SIG-M5 (cell line): ENCODE measurements at regions not wholly inside any gene's neighbourhood (a gene's known extent, or its start where the extent isn't known, plus 50 kb on each side); places are given as distances from the start of the nearest gene placed in this dataset.

ENCODE experiments used
- DNase-seq: peaks from one replicate; lab custom pipeline; 2025; lab: John Stamatoyannopoulos, UW

- DNase-seq = no peak
These were observed 435.5 kb downstream of the SIPA1L2 start for GRCh38 chr1:232194424-232194823.

GRCh38 chr1:232193451-232193783 lies 436.5 kb downstream of the SIPA1L2 start:
- no peak for DNase-seq

DNA sequence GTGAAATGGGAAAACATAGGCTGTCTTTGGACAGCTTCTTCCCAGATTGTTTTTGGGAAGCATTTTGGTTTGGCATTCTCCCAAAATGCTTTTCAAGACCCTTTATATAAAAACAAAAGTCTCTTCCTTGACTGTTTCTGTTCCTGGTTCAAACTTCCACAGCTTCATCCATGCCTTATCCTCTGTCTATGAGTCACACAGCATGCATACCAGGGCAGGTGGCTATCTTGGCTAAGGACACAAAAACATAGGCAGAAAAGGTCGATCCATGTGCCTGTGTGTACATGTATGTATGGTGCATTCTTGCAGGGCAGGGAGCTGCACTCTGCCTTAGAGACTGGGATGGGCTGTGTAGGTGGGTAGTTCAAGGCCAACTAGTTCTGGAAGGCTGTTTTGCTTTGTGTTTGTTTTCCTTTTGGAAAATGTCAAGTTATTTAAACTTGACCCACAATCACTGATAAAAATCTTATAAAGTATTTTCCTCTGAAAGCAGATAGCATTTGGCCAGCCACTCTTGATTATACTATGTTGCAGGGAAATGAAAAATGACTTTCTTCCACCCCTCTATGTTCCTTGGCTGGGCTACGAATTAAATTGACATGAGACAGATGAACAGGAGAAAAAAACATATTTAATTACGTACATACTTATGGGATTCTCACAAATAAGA lies 437.0 kb downstream of the SIPA1L2 start:
- no peak for DNase-seq

DNA sequence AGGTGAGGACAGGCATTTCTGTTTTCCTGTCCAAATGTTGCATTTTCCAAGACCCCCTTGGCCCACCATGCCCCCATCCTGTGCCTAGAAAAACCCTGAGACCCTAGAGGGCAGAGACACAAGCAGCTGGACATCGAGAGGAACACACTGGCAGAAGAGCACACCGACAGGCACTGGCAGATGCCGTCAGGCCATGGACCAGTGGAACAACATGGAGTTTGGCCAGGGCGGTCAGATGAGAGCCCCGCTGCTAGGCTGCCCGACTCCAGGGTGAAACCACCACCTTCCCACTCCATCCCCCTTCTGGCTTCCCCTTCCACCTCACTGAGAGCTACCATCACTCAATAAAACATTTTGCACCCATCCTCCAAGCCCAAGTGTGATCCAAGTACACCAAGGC lies 438.4 kb downstream of the SIPA1L2 start:
- DNase-seq = no peak

DNA sequence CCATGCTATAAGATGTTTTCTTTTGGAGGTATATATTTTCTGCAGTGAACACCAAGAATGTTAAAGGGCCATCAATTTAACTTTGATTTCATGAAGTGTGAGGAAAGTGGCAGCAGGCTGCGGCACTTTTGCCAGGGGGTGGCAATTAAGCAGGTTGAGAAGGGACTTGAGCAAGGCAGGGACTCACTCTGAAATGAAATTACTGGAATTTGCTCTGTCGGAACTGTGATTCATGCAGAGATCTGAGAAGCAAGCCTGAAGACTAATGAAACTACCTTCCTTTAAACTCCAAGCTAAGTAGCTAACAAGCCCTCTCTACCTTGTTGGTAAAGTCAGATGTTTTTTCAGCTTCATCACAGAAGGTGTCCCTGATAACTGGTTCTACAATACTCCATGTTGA lies 441.6 kb downstream of the SIPA1L2 start:
- no peak for DNase-seq

- no peak for DNase-seq
These were observed 443.0 kb downstream of the SIPA1L2 start for GRCh38 chr1:232186931-232187330.

DNA sequence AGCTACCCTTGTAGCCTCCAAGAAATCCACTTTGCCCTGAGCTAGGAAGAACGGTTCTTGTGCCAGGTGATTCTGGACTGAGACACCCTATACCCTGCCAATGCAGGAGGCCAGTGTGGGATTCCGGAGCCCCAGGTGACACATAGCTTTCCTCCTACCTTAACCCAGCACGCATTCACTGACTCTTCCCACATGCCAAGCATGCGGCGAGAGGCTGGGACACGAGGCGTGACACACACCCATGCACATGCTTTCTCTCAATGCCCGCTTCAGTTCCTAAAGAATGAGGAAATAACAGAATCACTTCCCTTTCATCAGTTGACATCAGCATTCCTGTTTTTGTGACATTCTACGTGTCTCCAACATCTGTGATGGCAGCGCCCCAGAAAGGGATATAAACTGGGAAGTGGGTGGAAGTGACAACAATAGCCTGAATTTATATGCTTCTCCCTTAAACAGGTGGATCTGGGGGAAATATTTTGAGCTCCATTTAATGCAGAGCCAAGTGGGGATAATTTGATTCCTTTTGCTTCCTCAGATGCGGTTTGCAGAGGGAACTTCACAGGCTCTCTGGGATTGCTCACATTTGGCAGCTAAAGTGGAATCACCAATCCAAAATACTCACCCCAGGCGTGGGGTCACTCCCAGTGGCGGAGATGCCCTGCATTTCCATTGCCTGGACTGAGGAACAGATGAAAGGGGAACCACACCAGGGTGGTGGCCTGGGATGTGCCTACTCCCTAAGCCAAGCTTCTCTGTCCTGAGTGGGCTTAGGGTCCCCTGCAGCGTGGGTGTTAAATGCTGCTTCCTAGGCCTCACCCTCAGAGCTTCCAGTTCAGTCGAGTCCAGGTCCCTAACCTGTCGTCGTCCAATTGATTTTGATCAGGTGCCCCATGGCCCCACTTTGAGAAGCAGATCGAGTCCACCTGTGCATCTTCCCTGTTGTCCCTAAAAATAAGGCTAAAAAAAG lies 445.1 kb downstream of the SIPA1L2 start:
- no peak for DNase-seq

DNA sequence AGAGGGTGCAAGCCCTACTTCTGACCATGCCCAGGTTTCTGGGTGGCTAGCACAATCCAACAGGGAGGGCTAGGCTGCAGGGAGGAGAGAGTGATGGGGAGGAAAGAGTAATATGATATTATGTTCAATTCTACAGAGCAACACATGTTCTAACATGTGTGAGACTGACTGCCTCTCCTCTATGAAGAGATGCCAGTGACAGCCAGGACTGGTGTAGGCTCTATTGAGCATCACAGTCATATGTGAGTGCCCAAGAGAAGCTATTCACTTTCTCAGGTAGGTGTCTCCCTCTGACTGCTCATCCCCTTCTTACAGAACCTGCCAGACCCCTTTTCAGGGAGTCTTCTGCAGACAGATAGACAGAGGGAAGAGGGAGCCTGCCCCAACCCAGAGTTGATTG lies 446.1 kb downstream of the SIPA1L2 start:
- DNase-seq = no peak

GRCh38 chr1:232183266-232183800 lies 446.6 kb downstream of the SIPA1L2 start:
- no peak for DNase-seq

GRCh38 chr1:232182236-232182635 lies 447.7 kb downstream of the SIPA1L2 start:
- no peak for DNase-seq

- DNase-seq = no peak
These were observed 449.2 kb downstream of the SIPA1L2 start for GRCh38 chr1:232180779-232181136.

- DNase-seq = no peak
These were observed 449.8 kb downstream of the SIPA1L2 start for GRCh38 chr1:232179896-232180778.

GRCh38 chr1:232178191-232178590 lies 451.7 kb downstream of the SIPA1L2 start:
- no peak for DNase-seq

GRCh38 chr1:232177438-232177837 lies 452.5 kb downstream of the SIPA1L2 start:
- no peak for DNase-seq

DNA sequence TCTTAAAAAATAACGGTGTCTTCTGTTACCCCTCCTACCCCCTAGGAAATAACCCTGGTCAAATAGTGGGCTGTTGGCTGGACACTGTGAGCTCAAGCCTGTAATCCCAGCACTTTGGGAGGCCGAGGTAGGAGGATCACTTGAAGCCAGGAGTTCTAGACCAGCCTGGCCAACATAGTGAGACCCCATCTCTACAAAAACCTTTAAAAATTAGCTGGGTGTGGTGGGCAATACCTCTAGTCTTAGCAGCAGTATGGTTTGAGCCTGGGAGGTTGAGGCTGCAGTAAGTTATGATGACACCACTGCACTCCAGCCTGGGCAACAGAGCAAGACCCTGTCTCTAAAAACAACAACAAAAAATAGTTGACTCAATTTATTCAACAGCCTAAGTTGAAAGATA lies 453.7 kb downstream of the SIPA1L2 start:
- no peak for DNase-seq

DNA sequence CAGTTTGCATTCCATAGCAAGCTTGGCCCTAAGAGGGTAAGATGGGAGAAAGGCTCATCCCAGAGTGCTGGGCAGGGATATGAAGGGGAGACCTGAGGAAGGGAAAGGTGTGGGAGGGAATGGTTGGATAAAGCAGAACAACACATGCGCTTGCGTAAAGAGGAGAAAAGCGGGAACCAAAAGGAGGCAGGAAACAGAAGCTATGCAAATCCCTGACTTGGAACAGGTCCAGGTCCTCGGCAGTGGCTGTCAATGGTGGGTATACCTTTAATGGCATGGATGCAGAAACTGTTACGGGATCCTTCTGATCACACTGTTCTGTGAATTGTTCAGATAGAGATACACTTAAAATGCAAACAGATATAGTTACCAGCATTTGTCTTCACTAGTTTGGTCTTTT lies 455.6 kb downstream of the SIPA1L2 start:
- no peak for DNase-seq

GRCh38 chr1:232172563-232172962 lies 457.4 kb downstream of the SIPA1L2 start:
- no peak for DNase-seq

- no peak for DNase-seq
These were observed 459.0 kb downstream of the SIPA1L2 start for GRCh38 chr1:232170909-232171308.

GRCh38 chr1:232169436-232169835 lies 460.5 kb downstream of the SIPA1L2 start:
- DNase-seq = no peak

DNA sequence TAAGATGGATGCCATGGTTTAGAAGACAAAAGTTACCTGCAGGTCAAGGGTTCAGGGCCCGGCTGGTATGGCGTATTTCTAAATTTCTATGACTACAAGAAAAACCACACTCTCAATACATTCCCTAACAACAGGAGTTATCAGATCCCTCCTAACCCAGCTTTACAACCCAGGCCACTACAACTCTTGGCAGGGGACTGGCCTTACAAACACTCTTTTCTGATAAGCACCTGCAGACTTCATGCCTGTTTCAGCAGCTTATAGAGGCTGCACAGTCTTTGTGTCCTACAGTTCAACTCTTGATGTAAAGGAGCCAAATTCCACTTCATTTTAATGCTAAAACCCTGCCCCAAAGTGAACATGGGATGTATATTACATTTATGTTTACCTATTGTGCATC lies 461.4 kb downstream of the SIPA1L2 start:
- no peak for DNase-seq

GRCh38 chr1:232166942-232167341 lies 463.0 kb downstream of the SIPA1L2 start:
- no peak for DNase-seq
